ENCODE measurements at regions not wholly inside any gene's neighbourhood (a gene's known extent, or its start where the extent isn't known, plus 50 kb on each side); places are given as distances from the start of the nearest gene placed in this dataset.

GRCh38 chrX:63927848-63928247, 142.8 kb upstream of the ARHGEF9 start:
- Mint-ChIP-seq H3K27me3 (peaks cover 39% of the 10 kb centered on the region), H3K4me1 (ENCODE audit: low read depth) (no peaks in the 10 kb centered on the region), H3K4me3 (no peak overlapping the region)

DNA sequence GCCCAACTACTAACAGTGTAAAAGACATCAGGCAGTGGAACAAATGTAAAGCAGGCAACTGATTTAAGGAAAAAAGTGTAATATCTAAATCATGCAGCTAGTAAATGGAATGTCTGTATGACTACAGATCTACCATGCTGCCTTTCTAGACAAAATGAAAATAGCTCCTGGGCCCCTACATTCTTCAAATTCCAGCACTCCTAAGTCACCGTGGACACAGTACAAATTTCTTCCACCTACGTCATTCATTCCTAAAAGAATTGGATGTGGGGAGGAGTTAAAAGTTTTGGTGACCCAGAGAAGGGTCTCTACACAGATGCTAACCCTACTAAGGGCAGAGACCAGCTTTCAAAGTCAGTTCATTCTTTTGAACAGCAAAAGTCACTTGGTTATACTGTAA, 137.2 kb upstream of the ARHGEF9 start:
- no peak overlapping the region for H3K27ac Mint-ChIP-seq
- H3K27me3 Mint-ChIP-seq, result peaks cover 49% of the 10 kb centered on the region
- H3K9me3 Mint-ChIP-seq, result peaks cover 28% of the 10 kb centered on the region

More at GRCh38 chrX:63927848-63928247, 142.8 kb upstream of the ARHGEF9 start:
- DNase-seq, result no peak
- no peak overlapping the region for H3K27ac Mint-ChIP-seq
- no peaks in the 10 kb centered on the region for H3K36me3 Mint-ChIP-seq (ENCODE audit: low read depth)
- peaks cover 10% of the 10 kb centered on the region for H3K9me3 Mint-ChIP-seq

GRCh38 chrX:63920875-63921274, 135.9 kb upstream of the ARHGEF9 start:
- no peak for DNase-seq
- Mint-ChIP-seq H3K27me3 (peaks cover 51% of the 10 kb centered on the region), H3K36me3 (ENCODE audit: low read depth) (no peaks in the 10 kb centered on the region), H3K27ac (no peak overlapping the region), H3K4me3 (no peak overlapping the region), H3K9me3 (peaks cover 21% of the 10 kb centered on the region), H3K4me1 (ENCODE audit: low read depth) (no peaks in the 10 kb centered on the region)

More for the DNA sequence above, 137.2 kb upstream of the ARHGEF9 start:
- Mint-ChIP-seq H3K36me3 (ENCODE audit: low read depth) (no peaks in the 10 kb centered on the region), H3K4me3 (no peak overlapping the region), H3K4me1 (ENCODE audit: low read depth) (no peaks in the 10 kb centered on the region)
- no peak for DNase-seq

DNA sequence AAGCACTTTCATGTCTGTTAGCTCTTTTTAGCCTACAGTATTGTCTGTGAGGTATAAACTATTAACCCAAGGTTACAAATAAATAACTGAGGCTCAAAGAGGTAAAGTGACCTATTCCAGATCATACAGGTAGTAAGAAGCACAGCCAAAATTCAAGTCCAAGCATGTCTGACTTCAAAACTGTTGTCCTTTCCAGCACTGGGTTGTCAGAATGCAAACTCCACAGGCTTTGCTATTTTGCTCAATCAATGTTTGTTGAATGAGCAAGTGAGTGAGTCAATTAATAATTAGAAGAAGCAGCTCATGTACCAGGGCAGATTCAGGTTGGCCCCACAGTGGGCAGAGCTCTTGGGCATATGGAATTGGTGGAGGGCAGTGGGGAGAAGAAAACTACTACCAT, 134.1 kb upstream of the ARHGEF9 start:
- no peak overlapping the region for H3K27ac Mint-ChIP-seq
- peaks cover 31% of the 10 kb centered on the region for H3K9me3 Mint-ChIP-seq
- H3K27me3 Mint-ChIP-seq, result peaks cover 38% of the 10 kb centered on the region
- no peak overlapping the region for H3K4me3 Mint-ChIP-seq
- no peaks in the 10 kb centered on the region for H3K36me3 Mint-ChIP-seq (ENCODE audit: low read depth)
- no peak for DNase-seq
- H3K4me1 Mint-ChIP-seq (ENCODE audit: low read depth), result no peaks in the 10 kb centered on the region

DNA sequence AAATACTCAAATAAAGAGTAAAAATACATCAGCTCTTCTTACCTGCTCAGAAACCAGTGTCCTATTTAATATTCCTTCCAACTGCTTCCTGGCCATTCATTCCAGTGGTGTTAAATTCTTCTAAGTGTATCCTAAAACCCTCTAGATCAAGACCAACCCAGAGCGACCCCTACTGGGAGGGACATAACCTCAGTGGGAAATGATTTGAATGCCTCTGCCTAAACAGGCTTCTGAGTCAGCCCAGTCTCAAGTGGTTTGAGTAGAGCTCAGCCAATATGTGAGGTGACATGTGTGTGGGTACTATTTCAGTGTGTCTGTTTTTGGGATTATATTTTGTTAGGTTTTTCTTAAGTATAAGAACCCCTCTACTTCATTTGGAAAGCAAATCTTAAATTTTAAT, 133.6 kb upstream of the ARHGEF9 start:
- Mint-ChIP-seq H3K27ac (no peak overlapping the region), H3K4me3 (no peak overlapping the region), H3K27me3 (peaks cover 38% of the 10 kb centered on the region), H3K9me3 (peaks cover 31% of the 10 kb centered on the region), H3K4me1 (ENCODE audit: low read depth) (no peaks in the 10 kb centered on the region), H3K36me3 (ENCODE audit: low read depth) (no peaks in the 10 kb centered on the region)
- DNase-seq, result no peak

DNA sequence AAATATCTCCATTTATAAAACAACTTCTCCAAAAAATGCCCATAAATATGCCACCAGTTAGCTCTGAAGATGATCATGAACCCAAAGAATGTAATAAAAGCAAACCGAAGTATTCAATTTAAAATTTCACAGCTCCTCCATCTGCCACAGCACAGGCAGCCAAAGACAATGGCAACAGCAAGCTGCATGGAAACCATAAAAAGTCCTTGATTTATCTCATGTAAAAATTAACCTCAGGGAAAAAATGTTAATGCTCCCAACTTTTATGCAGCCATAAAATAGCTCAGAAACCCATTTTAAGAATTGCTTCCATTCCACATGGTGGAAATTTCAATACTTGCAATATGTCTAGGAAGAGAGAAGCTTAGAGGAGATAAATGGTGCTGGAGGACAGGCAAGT, 132.3 kb upstream of the ARHGEF9 start:
- peaks cover 51% of the 10 kb centered on the region for H3K27me3 Mint-ChIP-seq

GRCh38 chrX:63913719-63914118, 128.7 kb upstream of the ARHGEF9 start:
- no peaks in the 10 kb centered on the region for H3K36me3 Mint-ChIP-seq (ENCODE audit: low read depth)
- peaks cover 31% of the 10 kb centered on the region for H3K27me3 Mint-ChIP-seq
- peaks cover 21% of the 10 kb centered on the region for H3K9me3 Mint-ChIP-seq
- H3K27ac Mint-ChIP-seq, result no peak overlapping the region
- H3K4me1 Mint-ChIP-seq (ENCODE audit: low read depth), result no peaks in the 10 kb centered on the region
- DNase-seq, result no peak
- H3K4me3 Mint-ChIP-seq, result no peak overlapping the region

More for the DNA sequence above, 132.3 kb upstream of the ARHGEF9 start:
- no peak overlapping the region for H3K4me3 Mint-ChIP-seq
- H3K9me3 Mint-ChIP-seq, result peaks cover 37% of the 10 kb centered on the region
- no peaks in the 10 kb centered on the region for H3K4me1 Mint-ChIP-seq (ENCODE audit: low read depth)
- H3K36me3 Mint-ChIP-seq (ENCODE audit: low read depth), result no peaks in the 10 kb centered on the region
- DNase-seq, result no peak
- no peak overlapping the region for H3K27ac Mint-ChIP-seq

DNA sequence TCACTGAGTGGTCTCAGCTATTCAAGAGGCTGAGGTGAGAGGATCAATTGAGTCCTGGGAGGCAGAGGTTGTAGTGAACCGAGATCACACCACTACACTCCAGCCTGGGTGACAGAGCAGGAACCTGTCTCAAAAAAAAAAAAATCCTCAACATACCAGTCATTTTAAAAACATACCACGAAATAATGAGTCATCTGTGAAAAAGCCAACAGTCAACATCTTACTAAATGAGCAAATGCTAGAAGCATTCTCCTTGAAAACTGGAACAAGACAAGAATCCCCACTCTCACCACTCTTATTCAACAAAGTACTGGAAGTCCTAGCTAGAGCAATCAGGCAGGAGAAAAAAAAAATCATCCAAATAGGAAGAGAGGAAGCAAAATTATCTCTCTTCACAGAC, 104.0 kb upstream of the ARHGEF9 start:
- no peak for DNase-seq
- no peak overlapping the region for H3K27ac Mint-ChIP-seq
- H3K9me3 Mint-ChIP-seq, result peaks cover 38% of the 10 kb centered on the region
- H3K36me3 Mint-ChIP-seq (ENCODE audit: low read depth), result no peaks in the 10 kb centered on the region
- H3K4me3 Mint-ChIP-seq, result no peak overlapping the region
- no peaks in the 10 kb centered on the region for H3K4me1 Mint-ChIP-seq (ENCODE audit: low read depth)
- peaks cover 35% of the 10 kb centered on the region for H3K27me3 Mint-ChIP-seq

DNA sequence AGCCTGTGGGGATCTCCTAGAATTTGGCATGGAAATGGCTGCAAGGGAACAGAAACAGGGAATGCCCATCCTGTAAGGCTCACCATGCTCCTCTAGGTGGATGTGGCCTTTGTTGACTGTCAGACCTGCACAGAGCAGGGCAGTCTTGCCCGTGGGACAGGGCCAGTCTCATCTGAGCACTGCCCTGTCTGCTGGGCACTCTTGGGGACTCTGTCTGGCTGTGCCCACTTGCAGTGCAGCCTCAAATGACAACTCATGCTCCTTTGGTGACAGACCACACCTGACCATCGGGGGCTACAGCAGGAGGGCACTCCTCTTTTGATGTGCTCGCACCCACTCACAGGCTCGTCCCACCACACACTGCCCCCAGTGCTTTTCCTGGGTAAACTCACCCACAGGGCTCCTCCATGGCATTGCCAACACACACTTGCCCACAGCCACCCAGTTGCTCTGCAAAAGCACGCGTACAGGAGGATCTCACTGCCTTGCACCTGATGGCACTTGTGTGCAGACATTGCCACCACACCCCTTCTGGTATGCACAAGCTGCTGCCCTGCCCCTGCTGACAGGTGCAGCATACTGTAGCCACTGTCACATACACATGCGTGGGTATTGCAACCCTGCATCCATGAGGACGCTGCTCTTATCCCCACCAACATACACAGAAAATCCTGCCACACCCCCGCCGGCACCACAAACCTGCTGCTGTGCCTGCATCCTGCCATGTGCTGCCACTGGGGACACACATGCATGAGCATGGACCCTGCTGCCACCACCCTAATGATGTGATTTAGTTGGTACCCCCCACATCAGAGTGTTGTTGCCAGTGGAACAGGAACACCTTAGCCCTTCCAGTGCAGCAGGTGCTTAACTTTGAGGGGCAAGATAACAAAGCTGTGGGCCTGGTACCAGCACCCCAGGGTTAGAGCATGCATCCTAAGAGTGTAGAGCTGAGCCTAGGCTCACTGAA, 100.1 kb upstream of the ARHGEF9 start:
- no peak for DNase-seq
- Mint-ChIP-seq H3K4me3 (no peak overlapping the region), H3K27me3 (peaks cover 41% of the 10 kb centered on the region), H3K4me1 (ENCODE audit: low read depth) (no peaks in the 10 kb centered on the region), H3K9me3 (peaks cover 20% of the 10 kb centered on the region), H3K36me3 (ENCODE audit: low read depth) (no peaks in the 10 kb centered on the region), H3K27ac (no peak overlapping the region)

DNA sequence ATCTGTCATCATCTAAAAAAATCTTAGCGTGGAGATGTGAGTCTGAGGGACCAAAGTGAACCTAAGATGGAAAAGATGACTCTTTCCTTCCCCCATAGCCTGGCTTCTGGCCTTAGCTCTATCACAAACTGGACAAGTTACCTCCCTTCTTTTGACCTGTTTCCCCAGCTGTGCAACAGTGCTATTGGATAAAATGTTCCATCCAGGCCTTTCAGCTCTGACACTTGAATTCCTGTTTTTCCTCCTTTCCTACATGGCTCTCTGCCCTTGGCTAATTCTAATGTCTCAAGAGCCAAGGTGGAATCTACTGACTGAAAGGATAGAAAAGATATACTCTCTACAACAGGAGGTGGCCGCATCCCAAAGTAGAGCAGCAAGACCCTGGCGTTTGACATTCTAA, 84.5 kb upstream of the ARHGEF9 start:
- no peaks in the 10 kb centered on the region for H3K4me1 Mint-ChIP-seq (ENCODE audit: low read depth)
- H3K9me3 Mint-ChIP-seq, result no peaks in the 10 kb centered on the region
- peaks cover 62% of the 10 kb centered on the region for H3K27me3 Mint-ChIP-seq
- no peak overlapping the region for H3K4me3 Mint-ChIP-seq
- H3K36me3 Mint-ChIP-seq (ENCODE audit: low read depth), result no peaks in the 10 kb centered on the region
- no peak overlapping the region for H3K27ac Mint-ChIP-seq
- no peak for DNase-seq

DNA sequence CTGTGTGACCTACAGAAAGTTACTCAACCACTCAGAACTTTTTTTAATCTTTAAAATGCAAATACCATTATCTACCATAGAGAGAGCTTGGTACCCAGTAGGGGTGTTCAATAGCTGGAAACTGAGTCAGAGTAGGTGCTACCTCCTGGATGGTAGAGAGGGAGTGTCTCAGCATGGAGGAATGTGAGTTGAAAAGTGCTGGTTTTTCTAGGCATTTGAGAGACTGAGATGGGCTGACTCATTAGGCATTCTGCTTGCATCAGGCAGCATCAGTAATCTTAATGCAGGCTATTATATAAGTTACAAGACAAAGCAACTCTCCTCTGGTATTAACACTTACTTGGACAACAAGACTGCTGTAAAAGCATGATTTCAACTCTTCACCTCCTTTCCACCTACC, 70.9 kb upstream of the ARHGEF9 start:
- H3K27me3 Mint-ChIP-seq, result peaks cover 11% of the 10 kb centered on the region
- H3K36me3 Mint-ChIP-seq (ENCODE audit: low read depth), result no peaks in the 10 kb centered on the region
- H3K9me3 Mint-ChIP-seq, result no peaks in the 10 kb centered on the region
- no peak for DNase-seq
- H3K4me3 Mint-ChIP-seq, result no peak overlapping the region
- H3K27ac Mint-ChIP-seq, result no peak overlapping the region
- H3K4me1 Mint-ChIP-seq (ENCODE audit: low read depth), result no peaks in the 10 kb centered on the region

DNA sequence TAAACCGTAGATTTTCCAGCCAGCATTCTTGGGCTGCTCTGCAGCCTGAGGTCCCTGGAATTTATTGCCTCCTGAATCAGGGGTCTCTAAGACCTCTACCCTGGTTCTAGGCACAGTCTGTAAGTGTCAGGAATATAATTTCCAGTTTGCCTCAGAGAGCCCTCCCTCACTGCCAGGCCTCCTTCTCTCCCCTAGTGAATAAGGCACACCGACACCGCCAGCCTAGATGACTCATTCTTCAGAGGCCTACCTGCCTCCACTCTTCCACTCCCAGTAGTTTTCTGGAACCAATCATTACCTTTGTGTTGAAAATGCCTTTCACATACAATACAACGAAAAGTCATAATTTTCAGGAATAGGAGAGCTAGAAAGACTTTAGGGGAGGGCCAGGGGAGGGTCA, 50.3 kb upstream of the ARHGEF9 start:
- no peak for DNase-seq
- Mint-ChIP-seq H3K4me1 (ENCODE audit: low read depth) (no peaks in the 10 kb centered on the region), H3K27me3 (peaks cover 73% of the 10 kb centered on the region), H3K36me3 (ENCODE audit: low read depth) (no peaks in the 10 kb centered on the region), H3K27ac (no peak overlapping the region), H3K4me3 (no peak overlapping the region), H3K9me3 (no peaks in the 10 kb centered on the region)
